ENCODE measurements at regions not wholly inside any gene's neighbourhood (a gene's known extent, or its start where the extent isn't known, plus 50 kb on each side); places are given as distances from the start of the nearest gene placed in this dataset.

GRCh38 chr2:204437815-204438756 lies 107.2 kb upstream of the PARD3B start (continued):
- TF ChIP-seq DNMT1 (CRISPR knock-in tag; IDR thresholded peaks at IDR 0.05), result no peak
- TF ChIP-seq TOPORS (CRISPR knock-in tag; IDR thresholded peaks at IDR 0.05), result no peak
- no peak for TF ChIP-seq TEF (CRISPR knock-in tag; IDR thresholded peaks at IDR 0.05)
- no peak for TF ChIP-seq MXD3 (CRISPR knock-in tag; IDR thresholded peaks at IDR 0.05)
- no peak for TF ChIP-seq SNAI1 (CRISPR knock-in tag; IDR thresholded peaks at IDR 0.05; ENCODE audit: borderline replicate concordance)
- peak; percentile 60 for TF ChIP-seq ZNF687 (CRISPR knock-in tag; IDR thresholded peaks at IDR 0.05)
- TF ChIP-seq TRAFD1 (CRISPR knock-in tag; IDR thresholded peaks at IDR 0.05; ENCODE audit: borderline replicate concordance), result no peak
- TF ChIP-seq ARNT (IDR thresholded peaks at IDR 0.05), result no peak
- peak; percentile 89 for TF ChIP-seq ESRRA (CRISPR knock-in tag; IDR thresholded peaks at IDR 0.05; ENCODE audit: low read depth)
- no peak for TF ChIP-seq FOXM1 (CRISPR knock-in tag; IDR thresholded peaks at IDR 0.05)
- TF ChIP-seq KDM4B (CRISPR knock-in tag; IDR thresholded peaks at IDR 0.05), result no peak
- TF ChIP-seq KAT2B (IDR thresholded peaks at IDR 0.05; ENCODE audit: borderline replicate concordance, low read depth, low read length), result no peak
- no peak for TF ChIP-seq NCOA5 (CRISPR knock-in tag; IDR thresholded peaks at IDR 0.05)
- TF ChIP-seq ZNF7 (CRISPR knock-in tag; IDR thresholded peaks at IDR 0.05), result no peak
- TF ChIP-seq MIXL1 (CRISPR knock-in tag; IDR thresholded peaks at IDR 0.05), result no peak
- no peak for TF ChIP-seq TRIM22 (IDR thresholded peaks at IDR 0.05)
- TF ChIP-seq ZSCAN9 (CRISPR knock-in tag; IDR thresholded peaks at IDR 0.05; ENCODE audit: borderline replicate concordance), result no peak
- TF ChIP-seq NFRKB (IDR thresholded peaks at IDR 0.05), result no peak
- no peak for TF ChIP-seq ZNF564 (CRISPR knock-in tag; IDR thresholded peaks at IDR 0.05)
- TF ChIP-seq ZSCAN31 (CRISPR knock-in tag; IDR thresholded peaks at IDR 0.05; ENCODE audit: low read depth), result no peak
- TF ChIP-seq ZNF251 (CRISPR knock-in tag; IDR thresholded peaks at IDR 0.05), result no peak
- no peak for TF ChIP-seq SRF (IDR thresholded peaks at IDR 0.05; ENCODE audit: low read depth, low read length)
- peak; percentile 47; the same call in 1 of the 2 replicates for TF ChIP-seq ZNF792 (CRISPR knock-in tag; IDR thresholded peaks at IDR 0.05)
- TF ChIP-seq ZNF143 (CRISPR knock-in tag; IDR thresholded peaks at IDR 0.05), result no peak
